ENCODE measurements at regions not wholly inside any gene's neighbourhood (a gene's known extent, or its start where the extent isn't known, plus 50 kb on each side); places are given as distances from the start of the nearest gene placed in this dataset.

- DNase-seq (ENCODE audit: low read depth) = no peak
Observed at GRCh38 chr4:137632842-137633241, 100.5 kb upstream of the PCDH18 start.

GRCh38 chr4:137631605-137632004, 99.3 kb upstream of the PCDH18 start:
- no peak for DNase-seq (ENCODE audit: low read depth)

- no peak for DNase-seq (ENCODE audit: low read depth)
Observed at GRCh38 chr4:137630252-137630651, 98.0 kb upstream of the PCDH18 start.

- DNase-seq (ENCODE audit: low read depth) = no peak
Observed at GRCh38 chr4:137627739-137628460, 95.6 kb upstream of the PCDH18 start.

- no peak for DNase-seq (ENCODE audit: low read depth)
Observed at GRCh38 chr4:137626942-137627738, 94.8 kb upstream of the PCDH18 start.

- DNase-seq (ENCODE audit: low read depth) = no peak
Observed at GRCh38 chr4:137623013-137623412, 90.7 kb upstream of the PCDH18 start.

- no peak for DNase-seq (ENCODE audit: low read depth)
Observed at GRCh38 chr4:137621056-137621455, 88.8 kb upstream of the PCDH18 start.

GRCh38 chr4:137614491-137614890, 82.2 kb upstream of the PCDH18 start:
- no peak for DNase-seq (ENCODE audit: low read depth)

GRCh38 chr4:137611998-137612700, 79.9 kb upstream of the PCDH18 start:
- DNase-seq (ENCODE audit: low read depth) = no peak

- no peak for DNase-seq (ENCODE audit: low read depth)
Observed at GRCh38 chr4:137610960-137611359, 78.7 kb upstream of the PCDH18 start.

GRCh38 chr4:137609718-137610430, 77.6 kb upstream of the PCDH18 start:
- DNase-seq (ENCODE audit: low read depth) = peak; percentile 38

GRCh38 chr4:137608085-137608484, 75.8 kb upstream of the PCDH18 start:
- no peak for DNase-seq (ENCODE audit: low read depth)

GRCh38 chr4:137602436-137602835, 70.1 kb upstream of the PCDH18 start:
- no peak for DNase-seq (ENCODE audit: low read depth)

- DNase-seq (ENCODE audit: low read depth) = no peak
Observed at GRCh38 chr4:137601934-137602333, 69.6 kb upstream of the PCDH18 start.

- DNase-seq (ENCODE audit: low read depth) = peak; percentile 13
Observed at GRCh38 chr4:137599734-137600133, 67.4 kb upstream of the PCDH18 start.

- DNase-seq (ENCODE audit: low read depth) = no peak
Observed at GRCh38 chr4:137597752-137598430, 65.6 kb upstream of the PCDH18 start.

- DNase-seq (ENCODE audit: low read depth) = no peak
Observed at GRCh38 chr4:137587796-137588195, 55.5 kb upstream of the PCDH18 start.

- no peak for DNase-seq (ENCODE audit: low read depth)
Observed at GRCh38 chr4:137583671-137584070, 51.4 kb upstream of the PCDH18 start.

All from GM04504 (cell line).